Adrenal gland (tissue), 9 donors: ENCODE measurements at regions not wholly inside any gene's neighbourhood (a gene's known extent, or its start where the extent isn't known, plus 50 kb on each side); places are given as distances from the start of the nearest gene placed in this dataset.

Source experiments
- DNase-seq, 7 donors: peaks; one replicate each; pipeline ENCODE4 v3.0.0-alpha.2; 2019 to 2020
- H3K27ac ChIP-seq, 5 donors: fragments of 200-600 bp; sonication (generic) in 4 of 5; 1 replicate in 3 of 5; 2 replicates in 2 of 5; pipeline versions ENCODE4 v1.5.1 to v1.8.0; 2016 to 2020; ENCODE audit warnings: mild to moderate bottlenecking in 1 of 5
- H3K27me3 ChIP-seq: fragments of 200-600 bp; 2 replicates; pipeline ENCODE4 v1.8.0; 2021
- H3K36me3 ChIP-seq, 2 donors: fragments of 200-600 bp; replicated peaks in 1 of 2; 1 replicate in 1 of 2; 2 replicates in 1 of 2; pipeline versions ENCODE4 v1.5.1 to v1.8.0; 2018 to 2022
- H3K4me1 ChIP-seq, 2 donors: fragments of 200-600 bp; replicated peaks in 1 of 2; 1 replicate in 1 of 2; 2 replicates in 1 of 2; pipeline versions ENCODE4 v1.5.1 to v1.8.0; 2018 to 2021
- H3K4me3 ChIP-seq, 4 donors: fragments of 200-600 bp; sonication (generic) in 3 of 4; one replicate each; pipeline ENCODE4 v1.5.1; 2016 to 2018
- H3K9me3 ChIP-seq, 3 donors: fragments of 200-600 bp; sonication (generic) in 1 of 3; replicated peaks in 1 of 3; 1 replicate in 2 of 3; 2 replicates in 1 of 3; pipeline versions ENCODE4 v1.5.1 to v1.8.0; 2016 to 2021
- CTCF ChIP-seq, 6 experiments: fragments of 450-650 bp in 4 of 6; fragments of 200-600 bp in 2 of 6; sonication (generic) in 1 of 6; IDR thresholded peaks; 1 replicate in 5 of 6; 2 replicates in 1 of 6; pipeline versions ENCODE4 v1.5.1 to v1.8.0; 2016 to 2021; ENCODE audit warnings: antibody characterized with exemption in 6 of 6, mild to moderate bottlenecking in 2 of 6, moderate library complexity in 1 of 6
- POLR2A ChIP-seq, 2 donors: fragments of 450-650 bp; IDR thresholded peaks; one replicate each; pipeline ENCODE4 v1.6.1; 2017; ENCODE audit warnings: antibody characterized with exemption in 2 of 2, mild to moderate bottlenecking in 2 of 2, moderate library complexity in 1 of 2
- WGBS, 4 donors: extraction: QIAGEN DNeasy Blood & Tissue Kit in 2 of 4; methylation state at CpG; one replicate each; pipeline versions ENCODE4 v1.1.5 to v1.1.7; 2013 to 2017; 5-methylcytosine and 5-hydroxymethylcytosine counted together
- intact Hi-C, 2 donors: fragments of 100-400 bp; cut with DNase I; formaldehyde crosslinking; loops; one replicate each; pipeline versions ENCODE4 v1.14.1 to v1.15.0; 2022 to 2023
- donor health status: healthy with polysubstance abuse.
- donor health status: Bipolar disorder and iron deficiency.
- donor health status: DM: yes; HTN: yes; CAD: no.
- donor health status: DM: no; HTN: no; CAD: no.
- donor health status: DM: no; HTN: no; CAD: no.

- Histone ChIP-seq H3K27me3 (no peaks in the 10 kb centered on the region), H3K9me3 (no peaks in the 10 kb centered on the region), H3K36me3 (no peaks in the 10 kb centered on the region), H3K27ac (no peak overlapping the region), H3K4me1 (no peaks in the 10 kb centered on the region), H3K4me3 (no peak overlapping the region)
- intact Hi-C loops: no loop called here
- 42 to 64% (median 55%) methylated on average over 5 of the region's 5 CpGs for WGBS, 4 donors
- no peak for DNase-seq
- TF ChIP-seq CTCF (IDR thresholded peaks at IDR 0.05) (no peak), POLR2A (IDR thresholded peaks at IDR 0.05) (no peak)
Observed at GRCh38 chr7:94059746-94060145, 55.6 kb upstream of the BET1 start.

- WGBS, 4 donors: 65 to 73% (median 68%) methylated on average over 5 of the region's 5 CpGs
- no peak for DNase-seq
- H3K27ac ChIP-seq: no peak overlapping the region
Observed at GRCh38 chr7:94060752-94061151, 56.6 kb upstream of the BET1 start.

GRCh38 chr7:94061326-94061725 lies 57.2 kb upstream of the BET1 start:
- H3K36me3 ChIP-seq: no peaks in the 10 kb centered on the region
- H3K9me3 ChIP-seq: no peaks in the 10 kb centered on the region
- TF ChIP-seq POLR2A (IDR thresholded peaks at IDR 0.05) (no peak), CTCF (IDR thresholded peaks at IDR 0.05) (no peak)
- no peaks in the 10 kb centered on the region for H3K4me1 ChIP-seq
- WGBS, 4 donors: 74 to 88% (median 83%) methylated on average over 3 of the region's 3 CpGs
- no peak overlapping the region for H3K4me3 ChIP-seq
- no peaks in the 10 kb centered on the region for H3K27me3 ChIP-seq
- no peak for DNase-seq
- no peak overlapping the region for H3K27ac ChIP-seq
- intact Hi-C loops: no loop called here

More at GRCh38 chr7:94060752-94061151, 56.6 kb upstream of the BET1 start:
- no peak overlapping the region for H3K4me3 ChIP-seq
- no peak for TF ChIP-seq CTCF (IDR thresholded peaks at IDR 0.05)
- TF ChIP-seq POLR2A (IDR thresholded peaks at IDR 0.05): no peak
- intact Hi-C loops: no loop called here
- H3K36me3 ChIP-seq: no peaks in the 10 kb centered on the region
- no peaks in the 10 kb centered on the region for H3K9me3 ChIP-seq
- H3K27me3 ChIP-seq: no peaks in the 10 kb centered on the region
- no peaks in the 10 kb centered on the region for H3K4me1 ChIP-seq

- H3K27ac ChIP-seq: no peak overlapping the region
- no peaks in the 10 kb centered on the region for H3K36me3 ChIP-seq
- H3K27me3 ChIP-seq: no peaks in the 10 kb centered on the region
- DNase-seq: no peak
- H3K4me1 ChIP-seq: no peaks in the 10 kb centered on the region
- TF ChIP-seq CTCF (IDR thresholded peaks at IDR 0.05): no peak
- no peak for TF ChIP-seq POLR2A (IDR thresholded peaks at IDR 0.05)
- intact Hi-C loops: no loop called here
- no peaks in the 10 kb centered on the region for H3K9me3 ChIP-seq
- WGBS, 4 donors: 82 to 94% (median 89%) methylated on average over 3 of the region's 3 CpGs
- H3K4me3 ChIP-seq: no peak overlapping the region
Observed at GRCh38 chr7:94062372-94062771, 58.2 kb upstream of the BET1 start.
